ENCODE measurements at regions not wholly inside any gene's neighbourhood (a gene's known extent, or its start where the extent isn't known, plus 50 kb on each side); places are given as distances from the start of the nearest gene placed in this dataset.
"Not testable (repeated sequence)": the region's sequence is repeated elsewhere in the genome, so short reads cannot be mapped to it uniquely, and the experiment has no call there.

DNA sequence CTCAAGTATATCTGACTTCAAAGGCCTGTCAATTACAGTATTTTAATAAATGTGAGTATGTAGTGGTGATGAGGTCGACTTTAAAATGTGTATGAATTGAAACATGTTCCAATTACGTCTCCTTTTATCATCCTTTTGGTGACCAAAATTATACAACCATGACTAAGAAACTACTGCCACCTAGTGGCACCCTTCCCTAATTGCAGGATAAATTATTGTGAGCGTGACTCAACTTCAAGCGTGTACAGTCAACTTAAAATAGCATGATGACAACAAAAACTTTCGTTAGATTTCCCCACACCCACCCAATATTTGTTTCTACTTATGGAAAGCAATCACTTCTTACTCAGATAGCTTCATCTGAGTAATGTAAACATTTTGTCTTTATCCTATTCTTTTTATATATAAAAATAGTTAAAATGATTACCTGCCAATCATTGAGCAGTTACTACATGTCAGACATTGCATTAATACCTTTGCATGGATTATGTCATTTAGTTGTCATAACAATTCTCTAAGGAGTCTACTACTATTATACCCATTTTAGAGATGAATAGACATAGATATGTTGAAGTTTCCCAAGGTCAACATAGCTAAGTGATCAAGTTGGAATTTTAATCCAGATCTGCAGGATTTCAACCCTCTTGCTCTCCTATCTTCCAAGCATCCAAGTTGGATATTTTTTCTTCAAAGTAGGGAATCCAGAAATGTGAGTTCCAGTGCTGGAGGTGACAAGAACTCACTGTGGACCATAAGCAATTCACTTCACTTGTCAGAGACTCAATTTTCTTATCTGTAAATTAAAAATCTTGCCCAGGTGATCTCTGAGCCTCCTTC lies 106.0 kb downstream of the MEX3B start:
- no peak for DNase-seq

DNA sequence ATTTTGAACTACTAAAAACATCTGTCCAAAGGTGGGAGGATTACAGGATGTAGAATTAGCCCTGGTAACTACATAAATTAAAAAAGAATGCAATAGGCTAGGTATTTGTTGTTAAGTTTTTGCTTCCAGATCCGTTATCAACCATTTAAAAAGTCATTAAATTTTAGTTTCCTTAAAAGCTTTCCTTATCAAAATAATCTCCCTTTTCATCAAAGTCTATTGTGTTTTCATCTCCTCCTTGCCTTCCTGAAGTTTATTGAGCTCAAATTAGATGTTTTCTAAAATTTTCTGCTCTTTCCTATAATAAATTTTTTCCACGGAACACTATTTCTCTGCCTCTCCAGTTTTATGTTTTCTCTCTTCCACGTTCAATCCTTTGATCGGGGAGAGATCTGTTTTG lies 108.6 kb downstream of the MEX3B start:
- DNase-seq, result no peak

DNA sequence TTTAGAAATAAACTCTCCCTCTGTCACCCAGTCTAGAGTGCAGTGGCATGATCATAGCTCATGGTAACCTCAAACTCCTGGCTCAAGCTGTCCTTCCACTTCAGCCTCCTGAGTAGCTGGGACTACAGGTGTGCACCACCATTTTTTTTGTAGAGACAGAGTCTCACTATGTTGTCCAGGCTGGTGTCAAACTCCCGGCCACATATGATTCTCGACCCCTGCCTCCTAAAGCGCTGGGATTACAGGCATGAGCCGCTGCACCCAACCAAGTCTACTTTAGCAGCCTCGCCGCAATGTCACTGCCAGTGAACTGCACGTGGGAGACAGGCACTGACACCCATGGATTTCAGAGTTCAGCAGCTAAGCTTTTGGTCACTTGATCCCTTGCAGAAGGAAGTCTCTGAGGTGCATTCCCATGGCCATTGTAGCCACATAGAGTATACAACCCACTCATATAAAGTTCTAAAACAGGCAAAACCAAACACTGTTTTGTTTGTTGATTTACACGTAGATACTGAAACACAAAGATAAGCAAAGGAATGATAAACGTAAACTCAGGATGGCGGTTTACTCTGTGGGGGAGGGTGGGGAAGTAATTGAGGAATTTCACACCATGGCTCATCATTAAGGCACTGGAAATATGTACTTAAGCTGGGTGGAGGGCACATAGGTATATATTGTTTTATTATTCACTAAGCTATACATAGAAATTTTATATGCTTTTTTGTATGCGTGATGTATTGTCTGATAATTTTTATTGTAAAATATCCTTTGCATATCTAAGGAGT lies 115.0 kb downstream of the MEX3B start:
- DNase-seq, result no peak

DNA sequence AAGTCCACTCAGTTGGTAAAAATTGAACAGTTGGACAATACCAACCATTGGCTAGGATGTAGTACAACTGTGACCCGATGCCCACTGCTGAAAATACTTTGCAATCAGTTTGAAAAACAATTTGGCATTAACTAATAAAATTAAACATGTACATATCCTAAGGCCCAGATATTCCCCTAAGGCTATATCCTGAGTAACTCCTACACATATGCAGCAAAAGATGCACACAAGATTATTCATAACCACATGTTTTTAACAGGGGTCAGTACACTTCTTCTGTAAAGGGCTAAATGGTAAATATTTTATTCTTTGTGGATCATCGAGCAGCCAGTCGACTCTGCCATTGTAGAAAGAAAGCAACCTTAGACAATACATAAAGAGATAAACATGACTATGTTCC lies 116.3 kb downstream of the MEX3B start:
- DNase-seq, result no peak

DNA sequence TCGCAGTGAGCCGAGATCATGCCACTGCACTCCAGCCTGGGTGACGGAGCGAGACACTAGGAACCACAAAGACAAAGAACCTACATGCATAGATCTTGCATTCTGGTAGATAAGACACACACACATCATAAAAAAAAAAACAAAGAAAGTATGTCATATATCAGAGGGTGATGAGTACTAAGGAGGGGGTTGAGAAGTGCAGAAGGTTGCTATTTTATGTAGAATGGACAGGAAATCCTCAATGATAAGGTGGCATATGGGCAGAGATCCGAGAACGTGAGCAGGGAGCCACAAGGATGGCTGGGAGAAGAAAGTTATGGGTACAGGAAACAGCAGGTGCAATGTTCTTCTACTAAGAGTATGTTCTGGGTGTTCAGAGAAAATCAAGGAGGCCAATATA lies 118.8 kb downstream of the MEX3B start:
- no peak for DNase-seq

DNA sequence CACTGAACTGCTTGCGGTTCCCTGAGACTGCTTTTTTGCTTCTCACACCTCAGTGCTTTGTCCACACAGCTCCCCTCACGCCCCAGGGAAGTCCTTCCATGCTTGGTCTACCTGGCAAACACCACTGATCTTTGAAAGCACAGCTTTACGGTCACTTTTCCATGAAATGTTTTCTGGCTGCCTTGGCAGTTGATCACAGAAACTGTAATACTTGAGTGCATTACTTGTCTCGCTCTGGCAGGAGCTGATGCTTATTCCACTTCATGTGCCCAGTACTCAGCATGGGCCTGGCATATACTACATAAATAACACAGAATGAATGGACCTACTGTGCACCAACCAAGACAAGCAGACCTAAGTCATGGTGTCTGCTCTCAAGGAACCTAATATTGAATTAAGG lies 121.1 kb downstream of the MEX3B start:
- no peak for DNase-seq

DNA sequence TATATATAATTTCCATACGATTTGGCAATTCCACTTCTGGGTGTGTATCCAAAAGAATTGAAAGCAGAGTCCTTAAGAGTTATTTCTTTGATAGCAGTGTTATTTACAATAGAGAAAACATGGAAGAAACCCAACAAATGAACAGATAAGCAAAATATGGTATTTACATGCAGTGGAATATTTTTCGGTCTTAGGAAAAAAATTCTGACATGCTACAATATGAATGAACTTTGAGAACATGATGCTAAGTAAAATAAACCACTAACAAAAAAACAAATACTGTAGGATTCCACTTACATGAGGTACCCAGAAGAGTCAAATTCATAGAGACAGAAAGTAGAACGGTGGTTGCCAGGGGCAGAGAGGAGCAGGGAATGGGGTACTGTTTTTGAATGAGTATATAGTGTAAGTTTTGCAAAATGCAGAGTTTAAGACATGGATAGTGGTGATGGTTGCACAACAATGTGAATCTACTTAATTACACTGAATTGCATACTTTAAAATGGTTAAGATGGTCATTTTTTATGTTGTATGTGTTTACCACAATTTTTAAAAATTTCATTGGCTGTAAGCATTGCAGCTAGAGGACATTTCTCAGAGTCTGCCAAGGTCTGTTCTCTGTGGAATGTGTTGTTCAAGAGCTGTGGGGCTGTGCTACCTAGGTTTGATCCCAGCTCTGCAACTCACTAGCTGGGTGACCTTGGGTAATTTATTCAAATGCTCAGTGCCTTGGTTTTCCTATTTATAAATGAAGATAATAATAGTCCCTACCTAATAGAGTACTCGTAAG lies 122.1 kb downstream of the MEX3B start:
- no peak for DNase-seq

DNA sequence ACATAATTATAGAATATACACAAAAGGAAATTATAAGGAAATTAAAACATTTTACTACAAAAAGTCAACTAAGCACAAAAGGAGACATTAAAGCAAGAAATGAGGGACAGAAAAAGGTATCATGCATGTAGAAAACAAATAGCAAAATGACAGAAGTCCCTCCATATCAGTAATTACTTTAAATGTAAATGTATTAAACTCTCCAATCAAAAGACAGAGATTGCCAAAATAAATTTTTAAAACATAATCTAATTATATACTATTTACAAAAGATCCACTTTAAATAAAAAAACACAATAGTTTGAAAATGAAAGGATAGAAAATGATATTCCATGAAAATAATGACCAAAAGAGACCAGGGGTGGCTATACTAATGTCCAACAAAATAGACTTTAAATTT lies 123.7 kb downstream of the MEX3B start:
- DNase-seq, result no peak

DNA sequence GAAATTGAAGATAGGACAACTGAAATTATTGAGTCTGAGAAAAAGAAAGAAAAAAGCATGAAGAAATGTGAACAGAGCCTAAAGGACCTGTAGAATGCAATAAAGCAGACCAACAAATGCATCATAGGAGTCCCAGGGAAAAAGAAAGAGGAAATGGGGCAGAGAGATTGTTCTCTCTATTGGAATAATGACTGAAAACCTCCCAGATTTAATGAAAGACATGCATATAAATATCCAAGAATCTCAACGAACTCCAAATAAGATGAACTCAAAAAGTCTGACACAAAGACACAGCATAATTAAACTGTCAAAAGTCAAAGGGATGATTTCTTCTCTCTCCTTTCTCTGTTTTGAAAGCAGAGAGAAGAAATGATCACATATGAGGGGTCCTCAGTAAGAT lies 124.7 kb downstream of the MEX3B start:
- no peak for DNase-seq

DNA sequence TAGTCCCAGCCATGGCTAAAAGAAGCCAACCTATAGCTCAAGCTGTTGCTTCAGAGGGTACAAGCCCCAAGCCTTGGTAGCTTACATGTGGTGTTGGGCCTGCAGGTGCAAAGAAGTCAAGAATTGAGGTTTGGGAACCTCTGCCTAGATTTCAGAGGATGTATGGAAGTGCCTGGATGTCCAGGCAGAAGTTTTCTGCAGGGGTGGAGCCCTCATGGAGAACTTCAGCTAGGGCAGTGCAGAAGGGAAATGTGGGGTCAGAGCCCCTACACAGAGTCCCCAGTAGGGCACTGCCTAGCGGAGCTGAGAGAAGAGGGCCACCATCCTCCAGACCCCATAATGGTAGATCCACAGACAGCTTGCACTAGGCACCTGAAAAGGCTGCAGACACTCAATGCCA lies 127.1 kb downstream of the MEX3B start:
- DNase-seq, result not testable (repeated sequence)

DNA sequence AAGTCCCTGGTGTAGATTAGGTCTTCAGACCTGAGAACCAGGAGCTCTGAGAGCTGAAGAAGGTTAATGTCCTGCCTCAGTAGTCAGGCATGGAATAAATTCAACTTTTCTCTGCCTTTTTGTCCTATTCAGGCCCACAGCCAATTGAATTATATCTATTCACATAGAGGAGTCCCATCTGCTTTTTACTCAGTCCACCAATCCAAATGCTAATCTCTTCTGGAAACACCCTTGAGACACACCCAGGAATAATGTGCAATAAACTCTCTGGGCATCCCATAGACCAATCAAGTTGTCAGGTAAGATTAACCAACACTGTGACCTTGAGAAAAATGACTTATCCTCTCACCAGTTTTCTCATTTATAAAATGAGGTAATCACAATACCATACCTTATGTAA lies 129.4 kb downstream of the MEX3B start:
- no peak for DNase-seq

DNA sequence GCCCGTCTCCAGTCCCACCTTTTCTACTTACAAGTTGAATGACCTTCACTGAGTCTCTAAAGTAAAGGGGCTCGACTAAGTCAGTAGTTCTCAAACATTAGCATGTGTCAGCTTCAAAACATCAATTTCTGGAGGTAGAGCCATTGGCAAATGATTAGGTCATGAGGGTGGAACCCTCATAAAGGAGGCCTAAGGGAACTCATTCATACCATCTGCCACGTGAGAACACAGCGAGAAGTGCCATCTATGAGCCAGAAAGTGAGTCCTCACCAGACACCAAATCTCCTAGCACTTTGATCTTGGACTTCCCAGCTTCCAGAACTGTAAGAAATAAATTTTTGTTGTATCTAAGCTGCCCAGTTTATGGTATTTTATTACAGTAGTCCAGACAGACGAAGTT lies 129.8 kb downstream of the MEX3B start:
- no peak for DNase-seq

DNA sequence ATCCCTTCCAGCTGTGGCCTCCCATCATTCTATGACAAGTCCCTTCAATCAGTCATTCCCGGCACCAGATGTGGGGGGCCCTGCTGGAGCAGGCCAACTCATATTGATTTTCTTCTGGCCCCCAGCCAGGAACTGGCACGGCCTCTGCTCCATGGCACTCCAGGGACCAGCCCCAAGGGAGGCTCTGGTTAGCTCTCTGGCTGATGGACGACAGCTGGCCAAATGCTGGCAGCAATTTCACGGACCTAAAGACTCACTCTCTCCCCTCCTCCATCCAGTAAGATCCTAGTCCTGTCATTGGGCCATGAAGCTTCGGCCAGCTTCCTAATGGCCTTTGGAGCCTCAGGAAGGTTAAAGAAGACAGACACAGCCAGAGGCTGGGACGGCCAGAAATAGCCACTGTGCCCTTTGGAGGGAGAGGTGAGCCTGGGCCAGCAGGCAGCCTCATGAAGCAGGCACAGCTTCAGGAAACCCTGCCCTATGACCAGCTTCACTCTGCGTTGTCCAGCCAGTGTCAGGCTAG lies 131.0 kb downstream of the MEX3B start:
- no peak for DNase-seq

DNA sequence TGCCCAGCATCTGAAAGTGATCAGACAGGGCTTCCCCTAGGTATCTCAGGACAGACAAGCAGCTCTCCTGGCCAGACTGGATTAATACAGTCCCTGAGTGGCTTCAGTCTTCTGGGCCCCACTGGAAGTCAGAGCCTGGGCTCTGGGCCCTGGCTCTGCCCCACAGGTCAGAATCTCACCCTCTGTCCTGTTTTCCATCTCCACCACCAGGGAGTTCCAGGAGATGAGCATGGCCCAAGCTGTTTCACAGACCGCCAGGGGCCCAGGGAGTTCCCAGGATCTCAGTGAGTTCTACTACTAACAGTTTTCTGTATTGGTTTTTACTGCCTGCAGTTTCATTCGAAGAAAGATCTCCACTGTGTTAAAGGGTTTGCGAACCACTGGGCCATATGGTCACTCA lies 131.5 kb downstream of the MEX3B start:
- no peak for DNase-seq

DNA sequence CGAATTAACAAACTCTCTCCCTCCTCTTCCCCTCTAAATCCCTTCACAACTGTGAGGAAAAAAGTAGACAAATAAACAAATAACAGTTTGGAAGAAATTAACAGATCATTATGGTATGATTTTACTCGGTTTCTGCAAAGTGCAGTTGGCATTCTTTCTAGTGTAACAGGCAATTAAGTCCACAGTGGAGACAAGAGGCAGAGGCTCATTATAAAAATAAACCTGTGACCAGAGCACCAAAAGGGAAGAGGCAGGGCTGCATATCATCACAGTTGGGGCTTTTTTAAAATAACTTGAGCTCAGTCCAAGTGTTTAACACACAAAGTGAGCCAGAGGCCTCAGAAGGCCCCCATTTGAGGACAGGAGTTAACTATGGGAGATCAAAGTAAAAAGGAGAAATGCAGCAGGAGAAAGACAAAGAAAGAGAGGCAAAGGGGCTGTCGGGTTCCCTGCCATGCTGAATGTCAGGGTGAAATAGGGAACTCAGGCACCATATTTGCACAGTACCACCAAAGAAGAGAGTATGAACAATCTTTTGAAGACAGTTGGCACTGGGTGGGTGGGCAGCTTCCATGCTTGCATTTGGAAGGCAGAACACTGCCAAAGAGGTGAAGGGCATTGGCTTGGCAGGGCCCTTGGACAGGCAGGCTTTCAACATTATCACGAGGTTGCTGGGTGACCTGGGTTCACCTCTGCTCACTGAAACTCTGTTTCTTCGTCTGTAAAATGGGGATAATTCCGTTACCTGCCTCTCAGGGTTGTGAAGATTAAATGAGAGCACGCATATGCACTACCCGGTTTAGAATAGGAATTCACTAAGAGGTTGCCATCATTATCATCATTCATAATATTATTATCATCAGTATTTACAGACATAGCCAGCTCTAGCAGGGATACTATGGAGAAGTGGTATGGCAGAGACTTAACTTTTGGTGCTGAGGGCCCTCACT lies 134.5 kb downstream of the MEX3B start:
- no peak for DNase-seq

DNA sequence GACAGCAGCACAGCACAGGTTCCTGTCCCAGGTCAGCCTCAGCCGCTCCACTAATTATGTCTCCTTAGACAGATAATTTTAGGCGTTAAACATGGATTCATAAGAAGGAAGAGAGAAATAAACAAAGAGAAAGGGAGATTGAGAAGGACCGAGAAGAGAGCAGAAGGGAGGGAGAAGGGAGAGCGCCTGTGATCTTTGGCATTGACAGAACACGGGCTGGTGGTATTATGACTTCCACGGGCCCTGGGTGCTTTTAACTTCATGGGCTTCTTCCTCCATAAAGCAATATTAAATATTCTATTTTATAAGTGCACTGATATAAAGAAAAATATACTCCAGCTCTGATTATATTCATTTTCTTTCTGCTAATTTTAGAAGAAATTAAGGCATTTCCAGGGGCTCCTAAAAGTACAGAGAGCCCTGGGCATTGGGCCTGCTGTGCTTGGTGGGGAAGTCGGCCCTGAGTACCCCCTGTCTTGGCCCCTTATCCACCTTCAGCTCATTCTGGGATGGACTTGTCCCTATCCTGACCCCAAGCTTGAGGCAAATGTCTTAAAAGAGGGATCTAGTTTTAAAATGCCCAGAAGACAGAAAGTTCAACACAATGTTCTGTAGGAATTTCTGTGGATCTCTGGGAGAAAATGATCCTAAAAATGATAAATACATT lies 135.3 kb downstream of the MEX3B start:
- DNase-seq, result no peak

DNA sequence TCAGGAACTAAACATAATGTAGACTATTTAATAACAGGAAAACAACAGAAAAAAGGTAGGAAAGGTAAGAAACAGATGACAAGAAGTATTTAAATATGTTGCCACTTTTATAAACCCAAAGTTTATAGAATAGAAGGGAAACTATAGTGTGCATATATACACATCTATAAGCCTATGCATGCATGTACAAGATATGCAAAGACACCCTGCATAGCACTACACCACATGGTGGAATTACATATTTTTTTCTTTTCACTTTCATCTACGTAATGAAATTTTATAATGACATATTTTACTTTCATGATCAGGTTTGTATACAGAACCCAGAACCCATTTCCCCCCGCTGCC lies 136.8 kb downstream of the MEX3B start:
- no peak for DNase-seq

DNA sequence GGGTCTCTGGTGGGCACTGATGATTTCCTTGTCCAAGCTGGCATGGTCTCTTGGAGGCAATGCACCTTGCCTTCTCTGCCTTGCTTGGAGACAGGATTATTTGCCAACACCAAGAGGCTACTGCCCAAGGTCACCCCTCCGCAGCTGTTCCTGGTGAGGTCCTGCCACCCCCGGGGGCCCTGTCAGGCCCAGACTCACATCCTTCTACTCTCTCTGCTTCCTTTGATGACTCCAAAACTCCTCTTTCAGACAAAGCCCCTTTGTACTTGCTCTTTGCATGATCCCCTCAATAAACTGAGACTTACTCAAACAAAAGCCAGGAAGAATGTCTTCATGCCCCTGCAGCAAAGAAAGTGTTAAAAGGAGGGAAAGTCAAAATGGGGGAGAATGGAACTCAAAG lies 137.7 kb downstream of the MEX3B start:
- no peak for DNase-seq

DNA sequence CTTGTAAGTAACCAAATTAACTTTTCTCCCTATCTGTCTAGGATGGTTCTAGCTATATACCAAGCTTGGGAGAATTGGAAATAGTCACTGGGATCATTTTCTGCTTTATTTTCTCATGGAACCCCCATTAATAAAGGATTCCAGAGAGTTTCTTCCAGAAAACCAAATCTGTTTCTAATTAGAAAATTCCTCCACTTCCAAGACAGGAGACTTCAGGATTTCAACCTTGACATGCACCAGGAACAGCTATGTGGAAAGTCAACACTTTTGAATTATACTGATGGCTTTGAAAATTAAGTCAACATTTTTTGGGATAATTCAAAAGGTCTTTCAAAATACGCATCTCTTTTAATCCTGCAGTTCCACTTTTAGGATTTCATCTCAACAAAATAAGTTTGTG lies 138.3 kb downstream of the MEX3B start:
- DNase-seq, result no peak

DNA sequence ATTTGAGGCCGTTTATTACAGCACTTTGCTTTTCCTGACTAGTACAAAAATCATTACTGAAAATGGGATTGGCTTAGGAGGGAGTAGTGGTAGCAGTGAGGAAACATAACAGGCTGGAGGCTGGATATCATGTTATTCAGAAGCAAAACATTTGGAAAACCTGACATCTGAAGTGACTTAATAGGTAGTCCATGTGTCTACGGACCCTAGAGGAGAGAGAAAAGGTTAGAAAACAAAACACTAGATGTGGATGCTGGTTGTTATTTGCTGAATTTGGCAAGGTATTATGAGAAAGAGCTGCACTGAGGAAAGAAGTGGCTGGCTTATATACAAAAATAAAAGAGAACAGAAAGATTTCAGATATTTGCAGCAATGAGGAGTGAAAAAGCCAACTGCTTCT lies 139.9 kb downstream of the MEX3B start:
- no peak for DNase-seq

DNA sequence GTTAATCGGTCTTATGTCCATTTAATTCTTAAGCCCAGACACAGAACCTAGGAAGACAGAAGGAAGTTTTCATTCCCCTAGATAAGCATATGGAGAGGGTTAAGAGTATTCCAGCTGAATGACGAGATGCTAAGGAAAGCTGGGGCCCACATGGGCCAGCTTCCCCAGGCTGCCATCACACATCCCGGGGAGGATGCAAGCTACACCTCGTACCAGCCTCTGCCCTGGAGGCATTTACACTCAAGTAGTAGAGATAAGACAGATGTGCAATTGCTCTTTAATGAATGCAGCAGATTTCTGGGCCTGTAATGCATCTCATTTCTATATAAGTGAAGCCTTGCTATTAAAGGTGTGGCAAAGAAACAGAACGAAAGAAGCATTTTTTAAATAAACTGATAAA lies 144.5 kb downstream of the MEX3B start:
- no peak for DNase-seq
